Endothelial cell of umbilical vein (primary cell): ENCODE measurements at regions not wholly inside any gene's neighbourhood (a gene's known extent, or its start where the extent isn't known, plus 50 kb on each side); places are given as distances from the start of the nearest gene placed in this dataset.

Experiments used
- BruUV-seq: library from RNA; stranded (reverse); fragments of 400-500 nt; replicated peaks from 2 replicates; lab custom pipeline; 2021; lab: Mats Ljungman, UMichigan
- CTCF ChIA-PET: fragments of 300-600, 350-600 bp; sonication (Branson Sonifier 250); formaldehyde crosslinking; loops from one replicate; lab custom pipeline; 2021; ENCODE audit warnings: antibody characterized with exemption, inconsistent platforms; lab: Charles Lee
- POLR2A ChIA-PET: fragments of 300-600, 350-600 bp; sonication (Branson Sonifier 250); formaldehyde crosslinking; loops from one replicate; lab custom pipeline; 2021; ENCODE audit warnings: antibody characterized with exemption, inconsistent platforms; lab: Charles Lee
- DNase-seq: peaks from one replicate; pipeline ENCODE4 v3.0.0-alpha.2; 2011; ENCODE audit warnings: low read depth, low spot score
- FAIRE-seq: peaks from 2 replicates; lab custom pipeline; 2011; peaks lifted over from hg19 to GRCh38; lab: Jason Lieb, UNC
- H2AFZ ChIP-seq: 2 replicates; pipeline ENCODE4 v1.6.0; 2012; ENCODE audit warnings: low read depth, low read length, control low read depth, inconsistent platforms
- H3K27ac ChIP-seq: 2 replicates; pipeline ENCODE4 v1.5.1; 2011; ENCODE audit warnings: low read depth, mild to moderate bottlenecking, control low read depth, low read length, moderate library complexity; ENCODE audit not compliant: insufficient read depth
- H3K27me3 ChIP-seq, 2 experiments: 2 replicates each; pipeline versions ENCODE4 v1.6.0 to v1.6.1; 2011; ENCODE audit warnings: low read length in 2 of 2, mixed read lengths in 1 of 2; ENCODE audit not compliant: control insufficient read depth in 2 of 2, insufficient read depth in 2 of 2
- H3K36me3 ChIP-seq, 2 experiments: 2 replicates in 1 of 2; 3 replicates in 1 of 2; pipeline ENCODE4 v1.5.1; 2011; ENCODE audit warnings: low read length in 2 of 2, mild to moderate bottlenecking in 1 of 2, moderate library complexity in 1 of 2; ENCODE audit not compliant: control insufficient read depth in 2 of 2, insufficient read depth in 2 of 2; ENCODE audit errors: extremely low read depth in 1 of 2
- H3K4me1 ChIP-seq: 3 replicates; pipeline ENCODE4 v1.5.1; 2011; ENCODE audit warnings: mild to moderate bottlenecking, low read length; ENCODE audit not compliant: control insufficient read depth, insufficient read depth; ENCODE audit errors: extremely low read depth
- H3K4me2 ChIP-seq: 2 replicates; pipeline ENCODE4 v1.6.1; 2011; ENCODE audit warnings: low read length, control low read depth, mixed read lengths; ENCODE audit not compliant: insufficient read depth
- H3K4me3 ChIP-seq, 3 experiments: fragments of 200-600 bp in 1 of 3; sonication (generic), shearing (Covaris generic) in 1 of 3; replicated peaks in 1 of 3; 2 replicates each; pipeline ENCODE4 v1.5.1; 2011 to 2016; ENCODE audit warnings: control low read depth in 3 of 3, low read length in 3 of 3, mild to moderate bottlenecking in 2 of 3, inconsistent platforms in 1 of 3, low read depth in 1 of 3, moderate library complexity in 1 of 3; ENCODE audit not compliant: insufficient read depth in 1 of 3
- H3K79me2 ChIP-seq: 2 replicates; pipeline ENCODE4 v1.6.0; 2012; ENCODE audit warnings: low read length, inconsistent platforms; ENCODE audit not compliant: control insufficient read depth, insufficient read depth
- H3K9ac ChIP-seq: replicated peaks from 2 replicates; pipeline ENCODE3; 2011; ENCODE audit warnings: low read length, control low read depth; ENCODE audit not compliant: insufficient read depth; ENCODE audit errors: extremely low read depth
- H3K9me1 ChIP-seq: replicated peaks from 3 replicates; pipeline ENCODE4 v1.6.0; 2011; ENCODE audit warnings: mild to moderate bottlenecking, low read length; ENCODE audit not compliant: control insufficient read depth, insufficient read depth; ENCODE audit errors: extremely low read depth
- H3K9me3 ChIP-seq: replicated peaks from 2 replicates; pipeline ENCODE4 v1.5.1; 2012; ENCODE audit warnings: low read length, inconsistent platforms; ENCODE audit not compliant: control insufficient read depth, insufficient read depth
- H4K20me1 ChIP-seq: replicated peaks from 2 replicates; pipeline ENCODE3; 2011; ENCODE audit warnings: mild to moderate bottlenecking, low read length; ENCODE audit not compliant: control insufficient read depth, insufficient read depth; ENCODE audit errors: extremely low read depth
- CTCF ChIP-seq, 2 donors: IDR thresholded peaks; 1 replicate in 1 of 2; 2 replicates in 1 of 2; pipeline ENCODE4 v1.5.1; 2011; ENCODE audit warnings: low read length in 2 of 2, mild to moderate bottlenecking in 2 of 2, moderate library complexity in 2 of 2, control low read depth in 1 of 2, inconsistent platforms in 1 of 2, low read depth in 1 of 2; ENCODE audit not compliant: insufficient read depth in 1 of 2; ENCODE audit errors: extremely low read depth in 1 of 2
- EZH2 ChIP-seq: IDR thresholded peaks from 2 replicates; pipeline ENCODE4 v1.6.1; 2012; ENCODE audit warnings: borderline replicate concordance, low read depth, mild to moderate bottlenecking, moderate library complexity, low read length, inconsistent platforms; ENCODE audit not compliant: severe bottlenecking
- FOS ChIP-seq: IDR thresholded peaks from 2 replicates; pipeline ENCODE4 v1.6.1; 2011; ENCODE audit warnings: mild to moderate bottlenecking, low read length, moderate library complexity, borderline replicate concordance; ENCODE audit not compliant: insufficient read depth
- GATA2 ChIP-seq: IDR thresholded peaks from 2 replicates; pipeline ENCODE4 v1.7.0; 2011; ENCODE audit warnings: low read depth, mild to moderate bottlenecking, moderate library complexity, mixed read lengths, low read length; ENCODE audit not compliant: insufficient read length, insufficient read depth
- JUN ChIP-seq: IDR thresholded peaks from 2 replicates; pipeline ENCODE4 v1.6.1; 2011; ENCODE audit warnings: borderline replicate concordance, low read depth; ENCODE audit not compliant: insufficient read length, insufficient read depth
- MAX ChIP-seq: IDR thresholded peaks from 2 replicates; pipeline ENCODE4 v1.6.1; 2011; ENCODE audit not compliant: insufficient read depth, insufficient read length
- MYC ChIP-seq: IDR thresholded peaks from one replicate; pipeline ENCODE4 v1.6.1; 2011; ENCODE audit warnings: mild to moderate bottlenecking, low read depth, low read length
- POLR2A ChIP-seq: IDR thresholded peaks from 2 replicates; pipeline ENCODE4 v1.6.1; 2012; ENCODE audit warnings: low read depth, mild to moderate bottlenecking, control low read depth, low read length
- POLR2AphosphoS5 ChIP-seq: IDR thresholded peaks from 2 replicates; pipeline ENCODE4 v1.6.1; 2012; ENCODE audit warnings: low read depth, mild to moderate bottlenecking, control low read depth, low read length, moderate library complexity; ENCODE audit not compliant: insufficient read depth
- dilution Hi-C: fragments of 300-500 bp; cut with MboI; formaldehyde crosslinking; loops from one replicate; pipeline ENCODE4 v1.15.0; 2019; ENCODE audit warnings: low sequenced_read_pairs; ENCODE audit not compliant: extremely low pct_ligation_motif_present
- intact Hi-C: fragments of 100-400 bp; cut with micrococcal nuclease; formaldehyde crosslinking; loops from one replicate; pipeline ENCODE4 v1.10.0; 2022

- no peak overlapping the region for H3K27ac ChIP-seq
- no peak overlapping the region for H3K4me3 ChIP-seq
- FAIRE-seq (no peak), DNase-seq (no peak)
- H4K20me1 ChIP-seq, result no peaks in the 10 kb centered on the region
- H3K27me3 ChIP-seq, result peaks cover 4 to 11% of the 10 kb centered on the region in 2 experiments
- no TSS peak for BruUV-seq
- no peak overlapping the region for H3K9ac ChIP-seq
- H3K9me3 ChIP-seq, result no peaks in the 10 kb centered on the region
- no peaks in the 10 kb centered on the region for H3K36me3 ChIP-seq
- H2AFZ ChIP-seq, result no peak overlapping the region
- no peak overlapping the region for H3K4me2 ChIP-seq
- intact Hi-C loops, result no loop called here
- CTCF ChIA-PET, result interaction anchor here (0.6 to 1.3 kb wide), 2 partner anchors 8 to 1729 kb away, joined by 3 read pairs; no protein-coding TSS in a partner anchor
- TF ChIP-seq GATA2 (no peak), POLR2A (no peak), FOS (no peak), EZH2 (no peak), MAX (no peak), CTCF (IDR thresholded peaks at IDR 0.05; ENCODE audit: extremely low read depth in 1 of 2, insufficient read depth in 1 of 2, low read depth in 1 of 2, low read length in 2 of 2) (no peak), MYC (no peak), JUN (no peak), POLR2AphosphoS5 (no peak)
- POLR2A ChIA-PET, result no interaction called here
- dilution Hi-C loops, result no loop called here
- no peaks in the 10 kb centered on the region for H3K4me1 ChIP-seq
- H3K79me2 ChIP-seq, result no peaks in the 10 kb centered on the region
- no peaks in the 10 kb centered on the region for H3K9me1 ChIP-seq
These were observed 328.9 kb upstream of the TRPC7 start for GRCh38 chr5:136694258-136694657.
